ENCODE measurements at regions not wholly inside any gene's neighbourhood (a gene's known extent, or its start where the extent isn't known, plus 50 kb on each side); places are given as distances from the start of the nearest gene placed in this dataset.
A peak's percentile ranks its signal among the peaks of the same experiment; 100 is the strongest.
"Not testable (repeated sequence)": the region's sequence is repeated elsewhere in the genome, so short reads cannot be mapped to it uniquely, and the experiment has no call there.

DNA sequence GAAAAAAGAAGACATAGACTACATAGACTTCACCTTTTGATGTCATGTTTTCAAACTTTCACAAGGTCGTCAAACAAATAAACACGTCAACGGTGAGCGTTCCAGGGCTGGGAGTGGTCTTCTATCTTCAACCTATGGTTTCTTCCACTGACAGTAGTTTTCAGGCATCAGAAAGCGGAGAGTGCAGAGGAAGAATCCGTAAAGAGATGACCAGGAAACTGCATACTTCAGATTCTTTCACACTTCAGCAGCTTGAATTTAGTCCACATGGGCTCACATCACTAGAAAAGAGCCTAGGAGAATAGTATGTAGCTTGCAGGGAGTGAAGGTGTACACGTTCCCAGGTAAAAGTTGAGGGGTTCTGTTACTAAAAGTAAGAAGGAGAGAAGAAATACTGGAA lies 58.5 kb downstream of the NPY1R start:
- no peak for DNase-seq

DNA sequence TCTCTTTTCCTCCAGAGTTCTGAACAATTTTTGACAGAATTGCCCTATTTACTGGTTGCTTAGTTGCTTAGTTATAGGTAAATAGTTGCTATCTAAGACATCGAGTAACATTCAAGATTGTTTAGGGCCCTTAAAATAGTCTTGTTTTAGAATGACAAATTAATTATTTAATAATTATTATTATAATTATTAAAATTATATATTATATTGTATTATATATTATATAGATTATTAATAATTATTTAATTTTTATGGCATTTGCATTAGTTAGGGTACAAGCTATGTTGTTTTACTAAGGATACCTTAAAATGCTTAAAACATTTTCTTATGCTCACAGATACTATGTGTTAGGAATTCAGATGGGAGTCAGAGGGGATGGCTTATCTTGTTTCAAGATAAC lies 59.2 kb downstream of the NPY1R start:
- no peak for DNase-seq

DNA sequence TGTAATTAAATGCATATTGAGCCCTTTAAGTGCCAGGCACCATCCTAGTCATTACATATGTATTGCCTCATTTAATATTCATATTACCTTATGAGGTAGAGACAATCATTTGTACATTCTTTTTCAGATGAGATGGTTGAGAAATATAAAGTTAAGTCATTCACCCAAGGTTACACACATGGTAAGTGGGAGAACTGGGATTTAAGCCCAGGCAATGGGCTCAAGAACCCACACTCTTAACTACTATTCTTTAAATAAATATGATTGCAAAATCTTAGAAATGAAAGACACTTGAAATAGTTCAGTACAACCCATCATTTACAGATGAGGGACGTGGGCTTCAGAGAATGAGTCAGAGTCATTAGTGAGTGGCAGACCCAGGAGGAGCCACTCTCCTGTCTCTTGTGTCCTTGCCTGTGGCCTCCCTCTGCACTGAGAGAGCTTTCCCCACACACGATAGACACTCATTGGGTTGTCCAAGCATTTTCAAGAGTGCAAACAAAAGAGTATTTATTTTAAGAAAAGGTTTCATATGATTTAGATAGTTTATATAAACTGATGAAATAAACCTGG lies 60.8 kb downstream of the NPY1R start:
- DNase-seq = no peak

DNA sequence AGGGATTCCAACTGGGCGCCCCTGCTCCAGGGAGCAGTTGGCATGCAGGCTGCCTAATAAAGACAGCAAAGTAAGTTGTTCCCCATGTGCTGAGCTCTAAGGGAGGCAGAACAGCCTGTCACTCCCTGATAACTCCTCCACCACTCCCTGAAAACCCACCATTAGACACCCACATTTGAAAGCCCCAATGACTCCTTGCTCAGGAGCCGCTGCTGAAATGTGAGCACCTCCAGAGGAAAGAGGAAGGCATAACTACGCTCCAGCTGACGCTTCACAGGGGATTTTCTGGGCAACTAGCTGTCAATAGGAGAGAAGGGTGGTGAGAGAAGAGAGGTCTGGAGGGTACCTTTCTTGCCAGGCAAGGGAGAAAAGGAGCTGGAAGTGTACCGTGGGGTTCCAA lies 62.5 kb downstream of the NPY1R start:
- DNase-seq = peak; percentile 2

DNA sequence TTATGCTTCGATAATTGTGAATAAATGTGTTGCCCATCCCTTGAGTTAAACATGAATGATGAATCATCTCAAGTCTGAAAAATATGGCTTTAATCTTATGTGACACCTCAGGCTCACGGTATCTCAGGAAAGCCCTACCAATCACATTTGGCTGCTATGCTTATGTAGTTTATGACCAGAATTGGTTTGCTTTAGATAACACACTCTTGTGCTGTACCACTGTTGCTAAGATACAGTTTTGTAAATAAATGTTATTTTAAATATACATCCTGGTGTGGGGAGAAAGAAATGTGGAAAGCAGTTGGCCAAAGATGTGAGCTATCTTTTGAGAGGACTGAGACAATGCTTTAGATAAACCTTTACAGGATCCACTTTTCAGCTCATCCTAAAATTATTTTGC lies 63.2 kb downstream of the NPY1R start:
- no peak for DNase-seq

DNA sequence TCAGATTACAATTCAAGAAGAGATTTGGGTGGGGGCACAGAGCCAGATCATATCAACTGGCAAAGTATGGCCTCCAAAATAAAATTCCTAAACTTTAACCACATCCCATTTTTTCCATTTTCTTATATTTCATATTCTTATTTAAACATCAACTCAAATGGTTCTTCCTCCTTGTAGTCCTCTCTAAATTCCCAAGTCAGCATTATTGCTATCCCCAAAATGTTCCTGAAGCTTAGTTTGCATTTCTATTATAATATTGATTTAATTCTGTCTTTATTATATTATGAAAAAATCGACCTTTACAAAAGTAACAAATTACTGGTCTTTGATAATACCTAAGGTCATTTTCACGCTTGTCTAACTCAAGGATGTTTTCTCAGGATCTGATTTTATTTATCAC lies 67.5 kb downstream of the NPY1R start:
- DNase-seq = no peak

DNA sequence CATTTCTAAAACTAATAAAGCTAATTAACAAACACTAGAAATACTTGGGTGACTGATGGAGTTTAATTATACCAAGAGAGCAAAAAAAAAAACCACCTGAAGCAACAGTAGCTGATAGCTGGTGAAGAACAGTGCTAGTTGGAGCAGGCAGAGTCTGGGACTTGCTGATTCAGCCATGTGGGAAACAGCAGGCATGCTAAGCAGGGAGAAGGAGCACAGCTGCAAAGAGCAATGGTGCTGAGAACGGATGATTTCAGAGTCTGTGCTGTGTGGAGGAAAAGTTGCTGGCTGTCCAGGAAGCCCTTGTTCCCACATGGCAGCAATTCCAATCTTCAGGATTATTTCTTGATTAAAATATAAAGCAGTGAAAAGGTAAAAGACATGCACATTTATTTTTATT lies 68.8 kb downstream of the NPY1R start:
- no peak for DNase-seq

DNA sequence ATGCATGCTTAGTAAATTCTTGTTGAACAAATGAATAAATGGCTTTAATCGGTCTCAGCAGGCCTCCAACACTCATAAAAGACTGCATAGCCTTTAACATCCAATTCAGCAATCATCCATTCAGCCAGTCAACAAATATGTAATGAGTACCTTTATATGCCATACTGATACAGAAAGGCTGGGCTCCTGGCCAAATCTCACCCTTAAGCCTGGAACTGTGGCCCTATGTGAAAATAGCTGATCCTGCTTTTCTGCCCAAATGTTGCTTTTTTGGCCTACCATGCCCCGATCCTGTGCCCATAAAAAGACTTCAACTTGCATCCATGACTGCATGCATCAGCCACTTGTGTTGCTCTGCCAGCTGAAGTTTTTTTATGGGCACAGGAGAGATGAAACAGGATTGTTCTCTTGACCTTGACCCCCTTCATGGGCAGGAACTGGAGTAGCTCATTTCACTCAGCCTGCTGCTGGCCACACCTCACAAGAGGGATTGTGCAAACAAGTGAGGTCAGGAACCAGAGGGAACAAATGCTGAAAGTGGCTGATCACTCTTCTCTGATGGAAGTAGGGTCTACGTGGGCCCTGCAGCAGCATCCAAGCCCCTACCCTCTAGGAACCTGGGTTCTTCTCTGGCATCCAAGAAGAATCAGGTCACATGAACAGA lies 75.6 kb downstream of the NPY1R start:
- no peak for DNase-seq

DNA sequence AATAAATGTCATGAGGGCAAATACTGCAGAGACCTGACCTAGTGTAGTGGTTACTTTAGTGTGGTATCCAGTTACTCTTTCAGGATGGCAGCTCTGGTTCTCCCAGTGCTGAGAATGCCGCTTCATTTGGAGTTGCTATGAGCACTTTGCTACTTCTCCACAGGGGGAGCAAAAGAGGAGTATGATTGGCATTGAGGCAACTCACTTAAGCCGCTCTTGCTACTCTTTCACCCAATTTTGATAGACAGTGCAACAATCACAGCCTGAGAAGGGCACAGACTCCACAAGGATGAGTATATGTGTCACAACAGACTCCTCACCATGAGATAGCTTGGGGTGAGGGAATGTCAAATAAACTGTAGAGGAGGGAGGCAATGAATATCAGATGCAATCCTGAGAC lies 81.2 kb downstream of the NPY1R start:
- peak; percentile 17 for DNase-seq

DNA sequence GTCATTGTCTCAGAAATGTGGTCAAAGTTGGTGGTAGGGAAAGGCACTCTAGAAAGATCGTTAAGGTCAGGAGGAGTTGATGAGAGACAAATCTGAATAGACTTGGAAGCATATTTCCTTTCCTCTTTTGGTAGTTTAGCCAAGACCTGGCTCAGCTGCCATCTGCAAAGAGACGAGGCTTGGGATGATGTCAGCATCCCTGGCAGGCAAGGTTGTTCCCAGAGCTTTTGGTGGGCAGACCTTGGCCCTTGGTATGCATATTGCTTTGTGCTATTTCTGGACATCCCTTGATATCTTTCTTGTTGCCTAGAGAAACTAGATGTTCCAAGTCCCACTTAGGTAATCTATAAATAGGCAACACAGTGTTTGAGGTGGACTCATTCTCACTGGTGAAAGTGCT lies 82.4 kb upstream of the NAF1 start:
- no peak for DNase-seq

DNA sequence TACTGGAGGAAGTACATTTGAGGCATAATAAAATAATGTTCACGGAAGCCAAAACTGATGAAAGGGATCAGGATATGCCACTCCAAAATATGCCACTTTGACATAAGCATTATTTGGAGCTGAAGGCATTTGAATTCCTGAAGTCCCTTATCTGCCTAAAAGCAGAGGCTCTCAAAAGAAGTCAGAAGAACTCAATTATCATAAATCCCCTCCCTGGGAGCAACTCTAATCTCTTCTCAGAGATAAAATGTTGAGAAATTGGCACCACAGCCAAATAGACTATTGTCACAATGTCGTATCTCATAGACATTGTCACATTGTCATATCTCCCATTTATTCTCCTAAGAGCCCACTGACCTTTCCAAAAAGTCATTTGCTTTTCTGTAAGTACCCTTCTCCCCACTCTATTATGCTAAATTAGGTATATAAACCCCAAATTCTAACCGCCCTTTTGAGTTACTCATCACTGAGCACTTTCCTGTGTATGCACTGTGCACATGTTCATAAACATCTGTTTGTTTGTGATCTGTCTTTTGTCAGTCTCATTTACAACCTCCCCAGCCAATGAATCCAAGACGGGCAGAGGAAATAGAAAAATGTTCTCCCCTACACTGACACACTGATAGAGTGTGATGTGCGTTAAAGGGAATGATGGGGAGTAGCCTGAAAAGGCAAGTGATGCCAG lies 78.5 kb upstream of the NAF1 start:
- no peak for DNase-seq

DNA sequence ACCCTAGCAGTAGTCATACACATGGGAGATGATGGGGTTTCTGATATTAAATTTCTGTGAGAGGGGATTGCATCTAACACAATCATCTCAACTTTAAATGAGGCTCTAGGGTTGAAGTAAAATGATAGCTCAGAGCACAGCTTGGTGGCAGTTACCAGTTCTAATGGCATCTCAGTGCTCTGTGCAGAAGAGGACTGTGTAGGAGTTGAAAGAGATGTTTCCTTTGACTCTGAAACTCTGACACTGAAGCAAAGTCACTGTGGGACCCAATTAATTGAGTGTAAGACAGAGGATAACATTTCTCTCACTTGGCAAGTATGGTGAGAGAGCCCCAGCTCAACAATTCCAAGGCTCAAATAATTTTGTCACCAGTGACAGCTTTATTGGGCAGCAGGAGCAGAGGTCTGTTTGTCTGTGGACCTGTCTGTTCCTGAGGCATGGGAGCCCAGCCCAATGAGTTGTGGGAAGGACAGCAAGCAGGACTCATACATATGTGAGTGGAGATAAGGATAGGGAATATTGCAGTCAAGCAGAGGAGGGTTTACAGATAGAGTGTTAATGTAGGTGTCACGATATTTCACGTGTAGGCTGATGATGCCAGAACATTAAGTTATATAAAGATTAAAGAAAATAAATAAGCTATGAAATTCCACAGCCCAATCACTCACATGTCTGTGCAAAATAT lies 76.7 kb upstream of the NAF1 start:
- DNase-seq = no peak

DNA sequence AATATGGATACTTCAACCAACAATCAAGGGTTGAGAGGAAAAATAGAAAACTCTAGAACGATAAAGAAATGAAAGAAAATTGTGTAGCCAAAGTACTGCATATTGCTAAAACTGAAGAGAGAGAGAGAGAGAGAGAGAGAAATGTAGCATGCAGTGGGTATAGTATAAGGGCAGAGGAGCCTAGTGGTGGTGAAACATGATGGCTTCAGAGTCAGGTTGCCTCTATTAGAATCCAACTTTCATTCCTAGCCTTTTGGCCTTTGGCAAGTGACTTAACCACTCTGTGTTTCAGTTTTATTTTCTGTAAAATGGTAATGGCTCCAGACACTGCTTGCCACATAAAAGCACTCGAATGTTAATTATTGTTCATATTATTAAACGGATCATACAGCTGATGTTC lies 71.2 kb upstream of the NAF1 start:
- DNase-seq = no peak

DNA sequence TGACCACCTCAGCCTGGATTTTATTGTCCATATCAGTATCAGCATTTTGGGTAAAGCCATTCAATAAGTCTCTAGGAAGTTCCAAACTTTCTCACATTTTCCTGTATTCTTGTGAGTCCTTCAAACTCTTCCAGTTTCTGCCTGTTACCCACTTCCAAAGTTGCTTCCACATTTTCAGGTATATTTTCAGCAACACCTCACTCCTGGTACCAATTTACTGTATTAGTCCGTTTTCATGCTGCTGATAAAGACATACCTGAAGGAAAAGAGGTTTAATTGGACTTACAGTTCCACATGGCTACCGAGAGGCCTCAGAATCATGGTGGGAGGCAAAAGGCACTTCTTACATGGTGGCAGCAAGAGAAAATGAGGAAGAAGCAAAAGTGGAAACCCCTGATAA lies 69.7 kb upstream of the NAF1 start:
- DNase-seq = not testable (repeated sequence)

DNA sequence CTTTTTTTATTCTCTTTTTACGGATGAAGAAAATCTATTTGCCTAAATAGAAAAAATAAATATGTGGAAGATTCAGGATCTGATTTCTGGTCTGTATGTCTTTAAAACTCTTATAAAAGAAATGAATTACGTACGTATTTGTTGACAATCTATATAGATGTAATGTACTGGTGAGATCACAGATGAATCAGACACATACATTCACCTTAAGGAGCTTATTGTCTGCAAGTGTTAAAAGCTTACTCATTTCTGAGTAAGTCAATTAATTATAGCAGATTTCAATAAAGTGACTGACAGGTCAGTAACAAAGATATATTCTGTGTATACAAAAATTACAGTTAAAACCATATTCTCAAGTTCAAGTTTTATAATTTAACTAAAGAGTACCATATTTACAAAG lies 66.6 kb upstream of the NAF1 start:
- no peak for DNase-seq

DNA sequence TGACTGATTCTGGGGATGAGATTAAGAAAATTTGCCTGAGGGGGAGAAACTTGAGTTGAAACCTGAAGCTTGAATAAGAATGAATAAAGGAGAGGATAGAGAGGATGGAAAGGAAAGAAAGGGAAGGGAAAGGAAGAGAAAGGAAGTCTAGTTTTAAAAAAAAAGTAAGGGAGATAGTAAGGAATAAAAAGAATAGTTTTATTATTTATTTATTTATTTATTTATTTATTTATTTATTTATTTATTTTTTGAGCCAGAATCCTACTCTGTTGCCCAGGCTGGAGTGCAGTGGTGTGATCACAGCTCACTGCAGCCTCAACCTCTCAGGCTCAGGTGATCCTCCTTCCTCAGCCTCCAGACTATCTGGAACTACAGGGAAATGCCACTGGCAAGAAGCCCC lies 62.0 kb upstream of the NAF1 start:
- no peak for DNase-seq

DNA sequence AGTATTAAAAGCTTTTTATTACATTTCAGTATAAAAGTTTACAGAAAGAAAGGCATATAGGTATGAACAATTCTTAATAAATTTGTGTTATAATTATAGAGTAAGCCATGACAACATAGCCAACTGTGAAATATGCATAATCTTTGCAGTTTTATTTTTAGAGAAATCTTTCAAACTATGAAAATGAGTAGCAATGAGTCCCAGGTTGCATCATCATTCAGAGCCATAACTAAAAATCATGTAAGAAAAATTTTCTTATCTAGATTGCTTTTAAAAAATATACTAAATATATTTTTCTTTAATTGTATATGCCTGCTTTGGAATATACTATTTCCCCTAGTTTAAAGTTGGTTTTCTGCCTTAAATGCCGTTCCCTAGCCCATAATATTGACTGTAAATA lies 54.8 kb upstream of the NAF1 start:
- no peak for DNase-seq

DNA sequence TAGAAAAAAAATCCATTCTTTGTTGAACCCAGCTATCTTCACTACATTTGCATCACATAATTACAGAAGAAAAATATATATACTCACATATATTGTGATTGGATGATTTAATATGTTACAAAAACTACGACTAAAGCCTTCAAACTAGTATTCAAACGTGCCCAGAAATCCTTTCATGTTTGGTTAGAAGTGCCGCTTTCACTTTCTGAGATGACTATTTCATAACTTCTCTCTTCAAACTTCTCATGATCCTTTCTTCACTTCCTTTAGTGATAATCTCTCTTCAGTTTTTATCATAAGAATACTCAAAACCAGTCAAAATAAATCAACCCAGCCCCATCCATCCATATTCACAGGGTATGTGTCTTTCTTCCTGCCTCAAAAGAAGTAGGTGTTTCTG lies 50.8 kb upstream of the NAF1 start:
- DNase-seq = no peak
